Fibroblast of lung (primary cell): ENCODE measurements at regions not wholly inside any gene's neighbourhood (a gene's known extent, or its start where the extent isn't known, plus 50 kb on each side); places are given as distances from the start of the nearest gene placed in this dataset.
"Not testable (repeated sequence)": the region's sequence is repeated elsewhere in the genome, so short reads cannot be mapped to it uniquely, and the experiment has no call there.

ENCODE experiments used
- EZH2 ChIP-seq: IDR thresholded peaks from 2 replicates; pipeline ENCODE4 v1.5.1; 2012; ENCODE audit warnings: low read length, control low read depth, mild to moderate bottlenecking; ENCODE audit errors: missing control alignments
- TF ChIP-seq, protein P1 (sequence below), 2 donors: IDR thresholded peaks in 1 of 2; conservative IDR thresholded peaks in 1 of 2; 1 replicate in 1 of 2; 2 replicates in 1 of 2; pipeline ENCODE4 v1.5.1; 2011 to 2012; ENCODE audit warnings: low read length in 2 of 2, control low read depth in 1 of 2, inconsistent platforms in 1 of 2, low read depth in 1 of 2, mild to moderate bottlenecking in 1 of 2

DNA sequence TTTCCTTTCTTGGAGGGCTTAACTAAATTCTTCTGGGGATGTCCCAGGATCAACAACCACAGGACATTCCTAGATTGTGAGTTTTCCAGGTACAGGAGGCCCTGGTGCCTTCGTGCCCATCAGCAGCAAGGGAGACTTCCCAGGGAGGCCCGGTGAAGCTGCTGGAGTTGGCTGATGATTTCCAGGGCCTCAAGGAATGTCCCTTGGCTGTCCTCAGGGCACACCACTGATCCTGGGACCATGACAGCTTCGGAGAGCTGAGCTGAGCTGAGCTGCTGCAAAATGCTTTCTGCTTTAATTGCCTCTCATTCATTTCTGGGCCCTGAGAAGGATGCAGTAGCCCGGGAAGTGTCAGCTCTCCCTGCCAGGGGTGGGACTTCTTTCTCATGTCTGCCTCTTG lies 79.4 kb upstream of the ALDH3B2 start:
- TF ChIP-seq, protein P1, sequence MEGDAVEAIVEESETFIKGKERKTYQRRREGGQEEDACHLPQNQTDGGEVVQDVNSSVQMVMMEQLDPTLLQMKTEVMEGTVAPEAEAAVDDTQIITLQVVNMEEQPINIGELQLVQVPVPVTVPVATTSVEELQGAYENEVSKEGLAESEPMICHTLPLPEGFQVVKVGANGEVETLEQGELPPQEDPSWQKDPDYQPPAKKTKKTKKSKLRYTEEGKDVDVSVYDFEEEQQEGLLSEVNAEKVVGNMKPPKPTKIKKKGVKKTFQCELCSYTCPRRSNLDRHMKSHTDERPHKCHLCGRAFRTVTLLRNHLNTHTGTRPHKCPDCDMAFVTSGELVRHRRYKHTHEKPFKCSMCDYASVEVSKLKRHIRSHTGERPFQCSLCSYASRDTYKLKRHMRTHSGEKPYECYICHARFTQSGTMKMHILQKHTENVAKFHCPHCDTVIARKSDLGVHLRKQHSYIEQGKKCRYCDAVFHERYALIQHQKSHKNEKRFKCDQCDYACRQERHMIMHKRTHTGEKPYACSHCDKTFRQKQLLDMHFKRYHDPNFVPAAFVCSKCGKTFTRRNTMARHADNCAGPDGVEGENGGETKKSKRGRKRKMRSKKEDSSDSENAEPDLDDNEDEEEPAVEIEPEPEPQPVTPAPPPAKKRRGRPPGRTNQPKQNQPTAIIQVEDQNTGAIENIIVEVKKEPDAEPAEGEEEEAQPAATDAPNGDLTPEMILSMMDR (conservative IDR thresholded peaks at IDR 0.05 in 1 of 2, IDR thresholded peaks at IDR 0.05 in 1 of 2; ENCODE audit: low read depth in 1 of 2, low read length in 2 of 2), result not testable (repeated sequence)
- TF ChIP-seq EZH2, result not testable (repeated sequence)
